ENCODE measurements at regions not wholly inside any gene's neighbourhood (a gene's known extent, or its start where the extent isn't known, plus 50 kb on each side); places are given as distances from the start of the nearest gene placed in this dataset.

- intact Hi-C loops (cut with DNase I) = no loop called here
- Histone ChIP-seq H3K27ac (ENCODE audit: low read depth in 2 of 2, low read length in 2 of 2) (no peak overlapping the region), H3K9ac (ENCODE audit: low read length in 3 of 3) (no peak overlapping the region), H3K4me3 (ENCODE audit: low read length in 3 of 3) (no peak overlapping the region), H3K4me1 (ENCODE audit: control insufficient read depth in 2 of 3, insufficient read depth in 2 of 3, low read depth in 1 of 3, low read length in 3 of 3) (no peaks in the 10 kb centered on the region), H3K27me3 (ENCODE audit: control insufficient read depth, insufficient read depth, low read length) (no peaks in the 10 kb centered on the region), H3K9me3 (ENCODE audit: control insufficient read depth in 2 of 3, insufficient read depth in 1 of 3, low read length in 3 of 3) (no peaks in the 10 kb centered on the region), H3K36me3 (ENCODE audit: control insufficient read depth in 2 of 3, insufficient read depth in 3 of 3, low read length in 3 of 3) (no peaks in the 10 kb centered on the region)
- TF ChIP-seq, protein P1, sequence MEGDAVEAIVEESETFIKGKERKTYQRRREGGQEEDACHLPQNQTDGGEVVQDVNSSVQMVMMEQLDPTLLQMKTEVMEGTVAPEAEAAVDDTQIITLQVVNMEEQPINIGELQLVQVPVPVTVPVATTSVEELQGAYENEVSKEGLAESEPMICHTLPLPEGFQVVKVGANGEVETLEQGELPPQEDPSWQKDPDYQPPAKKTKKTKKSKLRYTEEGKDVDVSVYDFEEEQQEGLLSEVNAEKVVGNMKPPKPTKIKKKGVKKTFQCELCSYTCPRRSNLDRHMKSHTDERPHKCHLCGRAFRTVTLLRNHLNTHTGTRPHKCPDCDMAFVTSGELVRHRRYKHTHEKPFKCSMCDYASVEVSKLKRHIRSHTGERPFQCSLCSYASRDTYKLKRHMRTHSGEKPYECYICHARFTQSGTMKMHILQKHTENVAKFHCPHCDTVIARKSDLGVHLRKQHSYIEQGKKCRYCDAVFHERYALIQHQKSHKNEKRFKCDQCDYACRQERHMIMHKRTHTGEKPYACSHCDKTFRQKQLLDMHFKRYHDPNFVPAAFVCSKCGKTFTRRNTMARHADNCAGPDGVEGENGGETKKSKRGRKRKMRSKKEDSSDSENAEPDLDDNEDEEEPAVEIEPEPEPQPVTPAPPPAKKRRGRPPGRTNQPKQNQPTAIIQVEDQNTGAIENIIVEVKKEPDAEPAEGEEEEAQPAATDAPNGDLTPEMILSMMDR (IDR thresholded peaks at IDR 0.05; ENCODE audit: borderline replicate concordance, extremely low read depth, insufficient read depth) = no peak
- DNase-seq (peak in 1 of 5 donors; percentile 13), FAIRE-seq (no peak)
Observed at GRCh38 chr1:81512252-81513003, 288.3 kb upstream of the ADGRL2 start.

- H3K9ac ChIP-seq (ENCODE audit: low read length in 3 of 3) = no peak overlapping the region
- no peak overlapping the region for H3K27ac ChIP-seq (ENCODE audit: low read depth in 2 of 2, low read length in 2 of 2)
- intact Hi-C loops (cut with DNase I) = no loop called here
- FAIRE-seq (no peak), DNase-seq (no peak)
- TF ChIP-seq, protein P1 (IDR thresholded peaks at IDR 0.05; ENCODE audit: borderline replicate concordance, extremely low read depth, insufficient read depth) = no peak
- no peaks in the 10 kb centered on the region for H3K36me3 ChIP-seq (ENCODE audit: control insufficient read depth in 2 of 3, insufficient read depth in 3 of 3, low read length in 3 of 3)
- no peaks in the 10 kb centered on the region for H3K4me1 ChIP-seq (ENCODE audit: control insufficient read depth in 2 of 3, insufficient read depth in 2 of 3, low read depth in 1 of 3, low read length in 3 of 3)
- no peak overlapping the region for H3K4me3 ChIP-seq (ENCODE audit: low read length in 3 of 3)
- no peaks in the 10 kb centered on the region for H3K27me3 ChIP-seq (ENCODE audit: control insufficient read depth, insufficient read depth, low read length)
- H3K9me3 ChIP-seq (ENCODE audit: control insufficient read depth in 2 of 3, insufficient read depth in 1 of 3, low read length in 3 of 3) = no peaks in the 10 kb centered on the region
Observed at GRCh38 chr1:81511281-81511680, 289.5 kb upstream of the ADGRL2 start.

GRCh38 chr1:81510701-81511100, 290.0 kb upstream of the ADGRL2 start:
- Histone ChIP-seq H3K4me1 (ENCODE audit: control insufficient read depth in 2 of 3, insufficient read depth in 2 of 3, low read depth in 1 of 3, low read length in 3 of 3) (no peaks in the 10 kb centered on the region), H3K4me3 (ENCODE audit: low read length in 3 of 3) (no peak overlapping the region), H3K27me3 (ENCODE audit: control insufficient read depth, insufficient read depth, low read length) (no peaks in the 10 kb centered on the region), H3K9me3 (ENCODE audit: control insufficient read depth in 2 of 3, insufficient read depth in 1 of 3, low read length in 3 of 3) (no peaks in the 10 kb centered on the region), H3K9ac (ENCODE audit: low read length in 3 of 3) (no peak overlapping the region), H3K27ac (ENCODE audit: low read depth in 2 of 2, low read length in 2 of 2) (no peak overlapping the region), H3K36me3 (ENCODE audit: control insufficient read depth in 2 of 3, insufficient read depth in 3 of 3, low read length in 3 of 3) (no peaks in the 10 kb centered on the region)
- intact Hi-C loops (cut with DNase I) = no loop called here
- TF ChIP-seq, protein P1 (IDR thresholded peaks at IDR 0.05; ENCODE audit: borderline replicate concordance, extremely low read depth, insufficient read depth) = no peak
- DNase-seq (no peak), FAIRE-seq (peak; percentile 52)

Measured in kidney (tissue), 13 donors.